ENCODE measurements at regions not wholly inside any gene's neighbourhood (a gene's known extent, or its start where the extent isn't known, plus 50 kb on each side); places are given as distances from the start of the nearest gene placed in this dataset.

DNA sequence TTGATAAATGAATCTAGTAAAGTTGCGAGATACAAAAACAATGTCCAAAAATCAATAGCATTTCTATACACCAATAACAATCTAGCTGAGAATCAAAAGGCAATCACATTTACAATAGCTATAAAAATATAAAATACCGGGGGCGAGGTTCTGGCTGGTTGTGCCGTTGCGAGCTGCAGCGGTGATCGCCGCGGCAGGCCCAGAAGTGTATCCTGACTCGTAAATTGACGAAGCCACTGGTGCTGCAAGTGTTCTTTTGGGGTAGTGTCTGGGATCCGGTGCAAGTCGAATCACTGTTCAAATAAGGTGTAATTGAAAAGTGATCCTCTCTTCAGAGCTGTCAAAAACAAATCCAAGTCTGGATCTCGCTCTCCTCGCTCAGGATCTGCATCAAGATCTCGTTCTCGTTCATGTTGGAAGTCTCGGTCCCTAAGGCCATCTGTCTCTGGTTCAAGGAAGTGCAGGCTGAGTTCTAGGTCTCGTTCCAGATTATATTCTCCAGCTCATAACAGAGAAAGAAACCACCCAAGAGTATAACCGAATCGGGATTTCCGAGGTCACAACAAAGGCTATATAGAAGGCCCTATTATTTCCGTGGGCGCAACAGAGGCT is 80.1 kb upstream of the STT3B start:
- no peak for TF ChIP-seq CTCF (IDR thresholded peaks at IDR 0.05; ENCODE audit: unreplicated experiment)
- Mint-ChIP-seq H3K27ac (no peak overlapping the region), H3K4me3 (no peak overlapping the region), H3K4me1 (no peaks in the 10 kb centered on the region), H3K9me3 (peaks cover 40% of the 10 kb centered on the region), H3K27me3 (ENCODE audit: low read depth) (no peaks in the 10 kb centered on the region), H3K36me3 (peaks cover 6% of the 10 kb centered on the region)
- no peak for DNase-seq (ENCODE audit: low spot score in 2 of 2, unreplicated experiment in 2 of 2)

DNA sequence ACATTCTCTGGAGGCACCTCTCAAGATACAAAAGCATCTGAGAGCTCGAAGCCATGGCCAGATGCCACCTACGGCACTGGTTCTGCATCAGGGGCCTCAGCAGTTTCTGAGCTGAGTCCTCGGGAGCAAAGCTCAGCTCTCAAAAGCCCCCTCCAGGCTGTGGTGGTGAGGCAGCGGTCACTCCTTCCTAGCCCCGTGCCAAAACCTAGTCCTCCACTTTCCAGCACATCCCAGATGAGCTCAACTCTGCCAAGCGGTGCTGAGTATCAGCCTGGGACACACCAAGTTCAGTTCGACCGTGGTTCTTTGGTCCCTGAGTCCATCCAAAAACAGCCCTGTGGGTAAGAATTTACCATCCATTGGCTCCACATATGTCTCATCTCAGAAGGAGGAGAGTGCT is 79.3 kb upstream of the STT3B start:
- no peak overlapping the region for H3K27ac Mint-ChIP-seq
- peaks cover 6% of the 10 kb centered on the region for H3K36me3 Mint-ChIP-seq
- no peak for DNase-seq (ENCODE audit: low spot score in 2 of 2, unreplicated experiment in 2 of 2)
- H3K9me3 Mint-ChIP-seq, result peaks cover 40% of the 10 kb centered on the region
- no peak for TF ChIP-seq CTCF (IDR thresholded peaks at IDR 0.05; ENCODE audit: unreplicated experiment)
- H3K4me1 Mint-ChIP-seq, result no peaks in the 10 kb centered on the region
- no peaks in the 10 kb centered on the region for H3K27me3 Mint-ChIP-seq (ENCODE audit: low read depth)
- no peak overlapping the region for H3K4me3 Mint-ChIP-seq

DNA sequence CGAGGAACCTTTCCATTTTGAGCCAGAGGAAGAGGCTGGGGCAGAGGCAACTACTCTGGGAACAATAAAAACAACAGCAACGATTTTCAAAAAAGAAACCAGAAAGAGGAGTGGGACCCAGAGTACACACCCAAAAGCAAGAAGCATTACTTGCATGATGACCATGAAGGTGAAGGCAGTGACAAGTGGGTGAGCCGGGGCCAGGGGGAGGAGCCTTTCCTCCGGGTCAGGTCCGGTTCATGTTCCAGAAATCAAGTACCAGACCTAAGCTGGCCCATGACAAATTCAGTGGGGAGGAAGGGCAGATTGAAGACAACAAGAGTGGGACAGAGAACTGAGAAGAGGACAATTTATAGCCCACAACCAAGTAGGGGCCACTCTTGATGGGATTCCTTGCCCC is 77.2 kb upstream of the STT3B start:
- Mint-ChIP-seq H3K27ac (no peak overlapping the region), H3K27me3 (ENCODE audit: low read depth) (no peaks in the 10 kb centered on the region), H3K4me1 (no peaks in the 10 kb centered on the region), H3K9me3 (peaks cover 21% of the 10 kb centered on the region), H3K4me3 (no peak overlapping the region), H3K36me3 (no peaks in the 10 kb centered on the region)
- DNase-seq (ENCODE audit: low spot score in 2 of 2, unreplicated experiment in 2 of 2), result no peak
- TF ChIP-seq CTCF (IDR thresholded peaks at IDR 0.05; ENCODE audit: unreplicated experiment), result no peak

DNA sequence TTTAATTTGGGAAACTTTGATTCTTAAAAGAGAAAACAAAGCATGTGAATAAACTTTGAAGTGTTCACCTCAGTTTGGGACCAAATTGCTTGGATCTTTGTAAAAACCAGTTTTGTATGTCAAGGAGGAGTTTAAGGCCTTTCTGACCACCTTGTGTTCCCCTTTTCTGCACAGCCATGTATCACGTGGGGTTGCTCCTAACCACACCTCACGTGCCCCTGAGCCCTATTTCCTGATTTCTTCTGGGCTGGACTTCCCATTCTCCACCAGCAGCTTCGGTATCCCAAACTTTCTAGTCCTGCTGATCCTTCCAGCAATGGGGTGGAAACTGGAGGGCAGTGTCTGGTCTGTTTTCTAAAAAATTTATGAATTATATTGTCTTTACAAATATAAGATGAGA is 76.4 kb upstream of the STT3B start:
- no peaks in the 10 kb centered on the region for H3K27me3 Mint-ChIP-seq (ENCODE audit: low read depth)
- no peaks in the 10 kb centered on the region for H3K36me3 Mint-ChIP-seq
- TF ChIP-seq CTCF (IDR thresholded peaks at IDR 0.05; ENCODE audit: unreplicated experiment), result no peak

GRCh38 chr3:31461426-31461825 is 71.3 kb upstream of the STT3B start:
- Mint-ChIP-seq H3K4me3 (no peak overlapping the region), H3K36me3 (no peaks in the 10 kb centered on the region), H3K9me3 (no peaks in the 10 kb centered on the region), H3K27ac (no peak overlapping the region), H3K27me3 (ENCODE audit: low read depth) (no peaks in the 10 kb centered on the region), H3K4me1 (peaks cover 14% of the 10 kb centered on the region)
- DNase-seq (ENCODE audit: low spot score in 2 of 2, unreplicated experiment in 2 of 2), result no peak
- no peak for TF ChIP-seq CTCF (IDR thresholded peaks at IDR 0.05; ENCODE audit: unreplicated experiment)

More for the DNA sequence above, 76.4 kb upstream of the STT3B start:
- Mint-ChIP-seq H3K4me3 (no peak overlapping the region), H3K27ac (no peak overlapping the region), H3K9me3 (peaks cover 17% of the 10 kb centered on the region), H3K4me1 (no peaks in the 10 kb centered on the region)
- DNase-seq (ENCODE audit: low spot score in 2 of 2, unreplicated experiment in 2 of 2), result no peak
